ENCODE measurements at regions not wholly inside any gene's neighbourhood (a gene's known extent, or its start where the extent isn't known, plus 50 kb on each side); places are given as distances from the start of the nearest gene placed in this dataset.

GRCh38 chr20:21967481-21967880, 262.0 kb downstream of the PAX1 start:
- Histone ChIP-seq H3K36me3 (no peaks in the 10 kb centered on the region), H3K4me1 (no peaks in the 10 kb centered on the region), H3K27me3 (no peaks in the 10 kb centered on the region), H3K27ac (no peak overlapping the region), H3K9me3 (no peaks in the 10 kb centered on the region), H3K4me3 (no peak overlapping the region)
- intact Hi-C loops (cut with DNase I; ENCODE audit: low total_unique reads) = no loop called here
- DNase-seq = no peak
- no peak for TF ChIP-seq POLR2A (IDR thresholded peaks at IDR 0.05)
- no peak for TF ChIP-seq CTCF (IDR thresholded peaks at IDR 0.05)

DNA sequence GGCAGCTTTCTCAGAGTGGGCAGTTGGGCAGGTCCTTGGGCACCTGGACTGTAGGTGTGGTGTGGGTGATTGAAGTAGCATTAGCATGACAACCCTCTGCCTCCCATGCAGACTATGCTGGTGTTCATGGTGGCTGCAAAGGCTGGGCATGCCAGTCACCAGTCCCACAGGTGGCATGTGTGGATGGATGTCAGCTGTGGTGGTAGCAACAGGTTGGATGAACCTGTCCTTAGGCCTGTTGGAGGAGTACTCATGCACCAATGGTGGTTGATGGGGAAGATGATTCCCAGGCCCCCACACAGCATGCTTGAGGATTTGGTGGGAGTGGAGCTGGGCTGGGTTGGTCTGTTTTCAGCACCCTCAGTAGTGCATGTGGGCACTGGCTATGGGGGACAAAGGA, 251.1 kb downstream of the PAX1 start:
- DNase-seq = no peak
- no peaks in the 10 kb centered on the region for H3K4me1 ChIP-seq
- intact Hi-C loops (cut with DNase I; ENCODE audit: low total_unique reads) = no loop called here
- no peaks in the 10 kb centered on the region for H3K36me3 ChIP-seq
- H3K27ac ChIP-seq = no peak overlapping the region
- H3K27me3 ChIP-seq = no peaks in the 10 kb centered on the region
- no peak overlapping the region for H3K4me3 ChIP-seq
- H3K9me3 ChIP-seq = no peaks in the 10 kb centered on the region
- TF ChIP-seq POLR2A (IDR thresholded peaks at IDR 0.05) (no peak), CTCF (IDR thresholded peaks at IDR 0.05) (no peak)

GRCh38 chr20:21947406-21947805, 241.9 kb downstream of the PAX1 start:
- TF ChIP-seq CTCF (IDR thresholded peaks at IDR 0.05) (no peak), POLR2A (IDR thresholded peaks at IDR 0.05) (no peak)
- Histone ChIP-seq H3K9me3 (no peaks in the 10 kb centered on the region), H3K27me3 (no peaks in the 10 kb centered on the region), H3K4me3 (no peak overlapping the region), H3K27ac (no peak overlapping the region), H3K36me3 (no peaks in the 10 kb centered on the region), H3K4me1 (no peaks in the 10 kb centered on the region)
- intact Hi-C loops (cut with DNase I; ENCODE audit: low total_unique reads) = no loop called here
- no peak for DNase-seq

- no peak for DNase-seq
- Histone ChIP-seq H3K27ac (no peak overlapping the region), H3K4me1 (no peaks in the 10 kb centered on the region), H3K9me3 (no peaks in the 10 kb centered on the region), H3K27me3 (no peaks in the 10 kb centered on the region), H3K4me3 (no peak overlapping the region), H3K36me3 (no peaks in the 10 kb centered on the region)
- no peak for TF ChIP-seq POLR2A (IDR thresholded peaks at IDR 0.05)
- no peak for TF ChIP-seq CTCF (IDR thresholded peaks at IDR 0.05)
- intact Hi-C loops (cut with DNase I; ENCODE audit: low total_unique reads) = no loop called here
Measured at GRCh38 chr20:21944227-21944626, 238.8 kb downstream of the PAX1 start.

DNA sequence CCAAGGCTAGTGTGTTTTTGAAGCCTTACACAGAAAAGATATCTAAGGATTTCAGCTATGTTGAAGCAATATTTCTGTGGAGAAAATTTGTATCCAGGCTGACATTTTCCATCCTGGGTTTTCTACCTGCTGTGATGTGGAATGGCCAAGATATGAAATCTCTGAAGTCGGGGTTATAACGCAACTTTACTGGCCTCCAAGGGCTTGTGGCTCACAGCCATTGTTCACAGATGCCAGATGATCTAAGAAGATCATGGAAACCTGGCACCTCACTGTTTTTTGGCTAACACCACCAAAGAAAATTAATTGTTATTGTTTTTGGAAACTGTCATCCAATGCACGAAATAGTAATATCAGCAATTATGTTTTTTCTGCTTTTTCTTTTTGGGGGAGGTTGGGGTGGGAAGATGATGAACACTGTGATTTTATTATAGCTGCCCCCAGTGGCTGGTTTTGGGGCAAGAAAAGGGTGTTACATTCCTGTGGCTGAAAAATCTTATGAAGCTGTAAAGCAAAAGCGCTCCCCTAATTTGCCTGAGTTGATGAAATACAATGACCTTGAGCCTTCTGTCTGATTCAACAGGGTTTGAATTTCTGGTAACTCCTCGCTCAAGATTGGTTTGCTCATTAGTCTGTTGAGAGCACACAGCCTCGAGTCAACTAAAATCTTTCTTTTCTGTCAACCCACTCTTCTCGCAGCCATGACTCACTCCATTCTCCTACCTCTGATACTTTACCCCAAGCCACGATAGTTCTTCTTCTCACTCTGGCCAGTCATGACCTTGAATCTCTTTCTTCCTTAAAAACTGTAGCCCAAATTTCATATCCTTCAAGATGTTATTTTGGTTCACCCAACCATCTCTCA, 236.7 kb downstream of the PAX1 start:
- intact Hi-C loops (cut with DNase I; ENCODE audit: low total_unique reads) = no loop called here
- no peaks in the 10 kb centered on the region for H3K27me3 ChIP-seq
- TF ChIP-seq POLR2A (IDR thresholded peaks at IDR 0.05) (no peak), CTCF (IDR thresholded peaks at IDR 0.05) (no peak)
- H3K4me1 ChIP-seq = no peaks in the 10 kb centered on the region
- H3K4me3 ChIP-seq = no peak overlapping the region
- H3K36me3 ChIP-seq = no peaks in the 10 kb centered on the region
- peak in 1 of 2 donors; percentile 19 for DNase-seq
- no peaks in the 10 kb centered on the region for H3K9me3 ChIP-seq
- no peak overlapping the region for H3K27ac ChIP-seq
